ELR (cell line): ENCODE measurements at regions not wholly inside any gene's neighbourhood (a gene's known extent, or its start where the extent isn't known, plus 50 kb on each side); places are given as distances from the start of the nearest gene placed in this dataset.

Experiments used
- DNase-seq: peaks from one replicate; pipeline ENCODE4 v3.0.0-alpha.2; 2015; ENCODE audit warnings: low read depth

- no peak for DNase-seq
Observed at GRCh38 chr11:91955206-91955605, 269.4 kb upstream of the FAT3 start.

GRCh38 chr11:91952056-91952455 lies 272.6 kb upstream of the FAT3 start:
- no peak for DNase-seq

GRCh38 chr11:91947215-91947820 lies 277.3 kb upstream of the FAT3 start:
- no peak for DNase-seq

GRCh38 chr11:91946397-91946951 lies 278.1 kb upstream of the FAT3 start:
- DNase-seq: no peak

- no peak for DNase-seq
Observed at GRCh38 chr11:91935120-91935519, 289.5 kb upstream of the FAT3 start.

- no peak for DNase-seq
Observed at GRCh38 chr11:91932151-91932821, 292.3 kb upstream of the FAT3 start.

GRCh38 chr11:91927448-91927847 lies 297.2 kb upstream of the FAT3 start:
- no peak for DNase-seq

GRCh38 chr11:91926965-91927364 lies 297.7 kb upstream of the FAT3 start:
- no peak for DNase-seq

GRCh38 chr11:91922846-91923245 lies 301.8 kb upstream of the FAT3 start:
- no peak for DNase-seq

- DNase-seq: no peak
Observed at GRCh38 chr11:91921974-91922373, 302.6 kb upstream of the FAT3 start.

- no peak for DNase-seq
Observed at GRCh38 chr11:91913407-91913806, 311.2 kb upstream of the FAT3 start.

GRCh38 chr11:91912322-91912721 lies 312.3 kb upstream of the FAT3 start:
- no peak for DNase-seq

GRCh38 chr11:91906871-91907624 lies 317.6 kb upstream of the FAT3 start:
- DNase-seq: no peak

GRCh38 chr11:91904792-91905785 lies 319.5 kb upstream of the FAT3 start:
- no peak for DNase-seq

- no peak for DNase-seq
Observed at GRCh38 chr11:91902312-91902711, 322.3 kb upstream of the FAT3 start.

GRCh38 chr11:91880660-91881059 lies 344.0 kb upstream of the FAT3 start:
- DNase-seq: no peak

- no peak for DNase-seq
Observed at GRCh38 chr11:91876746-91877145, 347.9 kb upstream of the FAT3 start.

GRCh38 chr11:91872243-91872642 lies 352.4 kb upstream of the FAT3 start:
- no peak for DNase-seq

GRCh38 chr11:91871791-91872190 lies 352.8 kb upstream of the FAT3 start:
- DNase-seq: no peak

GRCh38 chr11:91871048-91871447 lies 353.6 kb upstream of the FAT3 start:
- no peak for DNase-seq

- DNase-seq: no peak
Observed at GRCh38 chr11:91869686-91870085, 354.9 kb upstream of the FAT3 start.

- no peak for DNase-seq
Observed at GRCh38 chr11:91866642-91867041, 358.0 kb upstream of the FAT3 start.
